LHCN-M2 (cell line): ENCODE measurements at regions not wholly inside any gene's neighbourhood (a gene's known extent, or its start where the extent isn't known, plus 50 kb on each side); places are given as distances from the start of the nearest gene placed in this dataset.
"Not testable (repeated sequence)": the region's sequence is repeated elsewhere in the genome, so short reads cannot be mapped to it uniquely, and the experiment has no call there.

Experiments used
- DNase-seq: peaks from one replicate; pipeline ENCODE4 v3.0.0-alpha.2; 2012; ENCODE audit warnings: low read depth

DNA sequence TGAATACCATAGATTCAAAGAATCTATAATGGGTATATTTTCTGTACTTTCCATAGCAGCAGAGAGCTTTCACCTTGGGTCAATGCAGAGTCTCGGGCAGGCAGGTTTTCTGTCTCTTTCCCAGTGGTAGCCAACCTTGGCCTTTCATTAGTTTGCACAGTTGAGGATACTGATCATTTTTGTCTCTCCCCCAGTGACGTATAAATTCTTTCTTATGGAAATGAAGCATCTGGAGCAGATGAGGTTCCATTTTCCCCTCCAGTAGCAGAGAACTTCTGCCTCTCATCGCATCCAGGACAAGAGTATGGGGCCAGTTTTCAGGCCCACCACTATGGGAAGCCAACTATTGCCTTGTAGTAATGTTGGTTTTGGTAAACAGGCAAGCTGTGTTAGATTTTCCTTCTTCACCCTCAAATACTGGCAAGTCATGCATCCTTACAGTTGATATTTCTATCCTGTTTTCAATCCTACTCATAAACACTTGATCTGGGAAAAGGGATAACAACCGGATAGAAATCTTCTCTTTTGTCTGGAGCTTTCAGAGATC lies 845.2 kb upstream of the CDH18 start:
- DNase-seq, result peak; percentile 5

DNA sequence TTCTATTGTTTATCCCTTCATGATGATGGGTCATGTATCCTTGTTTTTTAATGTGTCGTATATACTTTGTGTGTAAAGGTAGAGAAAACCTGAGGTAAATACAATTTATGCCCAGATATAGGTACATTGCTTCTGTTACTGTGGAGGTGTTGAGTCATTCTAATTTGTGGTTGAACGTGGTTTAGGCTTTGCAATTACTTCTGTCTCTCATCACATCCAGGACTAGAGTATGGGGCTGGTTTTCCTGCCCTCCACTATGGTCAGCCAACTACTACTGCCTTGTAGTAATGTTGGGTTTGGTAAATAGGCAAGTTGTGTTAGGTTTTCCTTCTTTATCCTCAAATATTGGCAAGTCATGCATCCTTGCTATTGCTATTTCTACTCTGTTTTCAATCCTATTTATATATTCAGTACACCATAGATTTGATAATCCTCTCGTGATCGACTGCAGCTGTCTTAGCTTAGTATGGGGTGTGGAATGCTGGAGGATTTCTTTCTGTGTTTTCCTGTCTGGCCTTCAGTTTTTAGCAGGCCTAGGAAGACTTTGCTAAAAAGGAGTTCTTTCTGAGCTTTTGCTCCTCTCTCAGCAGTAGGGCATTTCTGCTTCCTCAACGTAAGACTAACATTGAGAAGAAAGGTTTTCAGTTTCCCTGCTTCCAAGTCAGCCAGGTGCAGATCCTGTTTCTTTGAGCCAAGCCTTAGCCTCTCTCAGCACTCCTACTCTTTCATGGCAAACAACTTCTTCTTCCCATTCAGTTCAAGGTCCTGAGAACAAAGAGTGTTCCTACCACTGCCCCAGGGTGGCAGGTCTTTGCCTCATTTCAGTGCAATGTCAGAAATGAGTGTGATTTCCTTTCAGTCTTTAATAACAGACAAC lies 844.4 kb upstream of the CDH18 start:
- peak; percentile 31 for DNase-seq

DNA sequence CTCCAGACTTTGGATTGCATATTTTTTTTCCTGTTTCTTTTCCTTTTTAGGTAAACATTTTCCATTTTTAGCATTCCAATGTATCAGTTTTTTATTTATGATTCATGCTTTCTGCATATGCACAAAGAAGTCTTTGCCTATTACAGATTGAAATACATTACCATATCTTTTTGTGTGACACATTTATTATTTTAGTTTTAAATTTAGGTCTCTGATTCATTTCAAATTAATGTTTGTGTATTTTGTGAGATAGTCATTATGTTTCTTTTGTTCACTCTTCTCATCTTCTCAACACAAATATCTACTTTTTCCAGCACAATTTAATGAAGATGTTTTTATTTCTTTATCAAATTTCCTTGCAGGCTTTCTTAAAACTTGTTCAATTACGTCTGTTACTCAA lies 838.0 kb upstream of the CDH18 start:
- DNase-seq, result not testable (repeated sequence)

DNA sequence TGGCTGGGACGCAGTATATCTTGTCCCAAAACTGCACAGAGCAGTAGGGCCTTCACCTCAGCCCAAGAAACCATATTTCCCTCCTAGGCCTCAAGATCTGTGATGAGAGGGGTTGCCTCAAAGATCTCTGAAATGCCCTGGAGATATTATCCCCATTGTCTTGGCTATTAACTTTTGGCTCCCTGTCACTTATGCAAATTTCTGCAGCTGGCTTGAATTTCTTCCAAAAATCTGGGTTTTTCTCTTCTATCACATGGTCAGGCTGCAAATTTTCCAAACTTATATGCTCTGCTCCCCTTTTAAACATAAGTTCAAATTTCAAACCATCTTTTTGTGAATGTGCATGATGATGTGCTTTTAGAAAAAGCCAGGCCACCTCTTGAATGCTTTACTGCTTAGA lies 809.2 kb upstream of the CDH18 start:
- not testable (repeated sequence) for DNase-seq

DNA sequence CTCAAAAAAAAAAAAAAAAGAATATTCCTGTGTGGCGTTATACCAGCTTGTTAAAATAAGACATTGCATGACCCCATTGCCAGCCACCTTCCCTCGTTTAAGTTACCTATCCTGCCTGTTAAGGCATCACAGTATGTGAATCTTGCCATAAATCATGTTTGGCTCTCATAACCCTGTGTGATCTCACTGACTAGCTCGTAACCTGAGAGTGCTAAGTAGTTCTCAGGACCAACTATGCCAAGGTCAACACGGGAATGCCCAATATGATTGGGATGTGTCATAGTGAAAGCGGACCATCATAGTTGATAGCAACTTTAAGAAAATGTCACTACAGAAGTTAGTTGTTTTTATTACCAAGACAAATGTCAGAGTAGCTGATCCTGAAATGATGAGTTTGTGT lies 796.8 kb upstream of the CDH18 start:
- not testable (repeated sequence) for DNase-seq

DNA sequence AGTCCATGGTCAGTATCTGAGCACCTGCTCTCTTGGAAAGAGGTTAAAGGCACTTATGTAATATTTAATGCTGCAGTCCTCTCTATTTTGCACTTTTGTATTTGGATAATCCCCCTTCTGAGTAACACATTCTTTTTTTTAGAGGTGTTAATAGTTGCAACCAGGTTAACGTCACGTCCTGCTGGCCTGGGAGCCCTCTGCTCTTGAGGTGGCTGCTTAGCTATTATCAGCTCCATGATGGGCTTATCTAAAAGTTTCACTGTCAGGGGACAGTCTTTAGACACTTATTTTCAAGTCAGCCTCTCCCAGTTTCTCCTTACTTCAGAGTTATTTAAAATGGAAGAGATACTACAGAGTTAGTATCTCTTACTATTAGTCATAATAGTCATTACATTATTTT lies 795.5 kb upstream of the CDH18 start:
- not testable (repeated sequence) for DNase-seq

DNA sequence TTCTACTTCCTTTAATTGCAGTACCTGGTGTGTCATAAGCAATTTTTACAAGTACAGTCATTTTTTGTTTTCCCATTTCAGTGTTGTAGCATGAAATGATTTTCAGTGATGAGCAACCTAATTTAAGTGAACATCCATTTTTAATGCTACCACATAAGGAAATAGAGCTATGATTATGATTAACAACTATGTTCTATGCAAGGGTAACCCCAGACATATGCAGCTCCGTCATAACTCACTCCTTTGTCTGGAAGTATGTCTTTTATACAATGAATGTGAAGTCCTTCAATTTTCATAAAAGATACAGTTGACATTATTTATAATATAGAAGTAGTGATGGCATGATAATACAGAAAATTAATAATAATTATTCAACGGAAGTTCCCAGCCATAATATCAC lies 783.3 kb upstream of the CDH18 start:
- not testable (repeated sequence) for DNase-seq

DNA sequence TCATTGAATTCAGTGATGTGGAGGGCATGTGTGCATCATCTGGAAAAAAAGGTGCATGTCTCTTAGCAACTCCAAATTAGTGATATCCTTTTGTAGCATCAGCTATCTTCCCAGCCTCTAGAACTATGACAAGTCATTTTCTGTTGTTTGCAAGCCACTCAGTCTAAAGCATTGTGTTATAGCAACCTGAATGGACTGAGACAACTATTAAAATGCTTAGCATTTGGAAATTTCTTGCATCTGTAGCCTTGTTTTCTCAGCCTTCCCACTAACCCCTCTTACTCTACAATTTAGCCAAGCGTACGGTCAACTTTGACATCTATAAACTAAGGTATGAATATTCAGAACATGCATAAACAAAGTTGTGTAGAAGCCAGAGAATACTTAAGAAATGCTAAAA lies 777.1 kb upstream of the CDH18 start:
- not testable (repeated sequence) for DNase-seq

DNA sequence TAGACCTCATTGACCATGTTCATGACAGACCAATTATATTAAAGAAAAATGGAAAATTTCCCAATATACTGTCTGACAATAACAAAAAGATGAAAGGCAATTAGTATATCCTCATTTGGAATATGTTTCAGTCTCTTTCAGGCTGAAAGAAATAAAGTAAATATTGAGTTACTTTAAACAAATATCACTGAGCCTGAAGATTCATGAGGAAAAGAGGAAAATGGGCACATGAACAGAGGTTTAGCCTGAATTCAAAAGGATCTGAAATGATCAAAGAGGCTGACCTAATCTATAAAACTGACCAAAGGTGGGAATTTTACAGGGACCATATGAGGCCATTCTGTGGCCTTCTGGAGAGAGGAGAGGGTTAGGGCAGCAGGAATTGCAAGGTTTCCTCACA lies 771.5 kb upstream of the CDH18 start:
- DNase-seq, result not testable (repeated sequence)

DNA sequence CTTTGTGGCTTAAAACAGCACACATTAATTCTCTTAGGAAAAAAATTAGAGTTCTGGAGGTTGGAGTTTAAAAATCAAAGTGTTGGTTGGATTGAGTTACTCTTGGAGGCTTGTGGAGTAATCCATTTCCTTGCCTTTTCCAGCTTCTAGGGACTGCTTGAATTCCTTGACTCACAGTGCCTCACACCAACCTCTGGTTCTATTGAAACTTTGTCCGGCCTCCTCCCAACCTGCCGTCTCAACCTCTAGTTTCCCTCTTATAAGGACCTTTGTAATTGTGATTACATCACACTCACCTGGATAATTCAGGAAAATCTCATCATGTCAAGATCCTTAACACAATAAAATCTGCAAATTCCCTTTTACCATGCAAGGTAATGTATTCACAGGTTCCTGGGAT lies 764.2 kb upstream of the CDH18 start:
- not testable (repeated sequence) for DNase-seq

DNA sequence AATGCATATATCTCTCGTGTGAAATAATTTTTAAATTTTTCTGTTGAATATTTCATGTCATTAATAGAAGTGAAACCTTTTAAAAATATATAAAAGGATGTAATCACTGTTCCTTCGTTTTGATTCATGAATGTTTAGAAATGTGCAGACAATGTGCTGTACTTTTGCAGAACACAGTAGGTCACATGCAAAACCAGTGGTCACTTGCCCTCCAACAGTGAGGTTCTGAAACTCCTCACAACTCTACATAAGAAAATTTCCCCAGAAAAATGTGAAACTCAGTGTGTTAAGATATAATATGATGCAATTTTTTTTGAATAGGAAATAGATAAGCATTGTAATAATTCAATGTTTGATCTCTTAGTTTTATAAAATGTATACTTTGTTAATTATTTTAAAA lies 747.7 kb upstream of the CDH18 start:
- not testable (repeated sequence) for DNase-seq

DNA sequence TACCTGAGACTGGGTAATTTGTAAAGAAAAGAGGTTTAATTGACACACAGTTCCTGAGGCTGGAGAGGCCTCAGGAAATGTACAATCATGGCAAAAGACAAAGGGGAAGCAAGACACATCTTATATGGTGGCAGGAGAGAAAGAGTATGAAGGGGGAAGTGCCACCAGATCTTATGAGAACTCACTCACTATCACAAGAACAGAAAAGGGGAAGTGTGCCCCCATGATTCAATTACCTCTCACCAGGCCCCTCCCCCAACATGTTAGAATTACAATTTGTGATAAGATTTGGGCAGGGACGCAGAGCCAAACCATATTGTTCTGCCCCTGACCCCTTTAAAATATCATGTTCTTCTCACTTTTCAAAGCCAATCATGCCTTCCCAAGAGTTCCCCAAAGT lies 744.2 kb upstream of the CDH18 start:
- DNase-seq, result not testable (repeated sequence)

DNA sequence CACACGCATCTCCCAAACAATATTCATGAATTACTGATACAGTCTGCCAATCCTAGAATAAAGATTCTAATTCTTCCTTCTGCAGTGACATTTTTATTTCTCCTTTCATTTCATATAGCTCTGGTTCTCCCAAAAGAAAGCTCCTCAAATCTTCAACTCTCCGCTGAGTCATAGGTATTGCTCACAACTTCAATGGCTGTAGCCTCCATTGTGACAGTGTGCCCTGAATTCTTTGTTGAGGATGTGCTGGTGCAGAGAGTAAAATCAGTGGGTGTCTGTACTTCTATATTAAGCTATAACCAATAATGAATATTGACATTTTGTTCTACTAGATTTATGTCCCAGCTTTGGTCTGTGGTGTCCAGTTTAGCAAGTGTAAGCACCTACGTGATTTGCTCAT lies 733.3 kb upstream of the CDH18 start:
- DNase-seq, result not testable (repeated sequence)

DNA sequence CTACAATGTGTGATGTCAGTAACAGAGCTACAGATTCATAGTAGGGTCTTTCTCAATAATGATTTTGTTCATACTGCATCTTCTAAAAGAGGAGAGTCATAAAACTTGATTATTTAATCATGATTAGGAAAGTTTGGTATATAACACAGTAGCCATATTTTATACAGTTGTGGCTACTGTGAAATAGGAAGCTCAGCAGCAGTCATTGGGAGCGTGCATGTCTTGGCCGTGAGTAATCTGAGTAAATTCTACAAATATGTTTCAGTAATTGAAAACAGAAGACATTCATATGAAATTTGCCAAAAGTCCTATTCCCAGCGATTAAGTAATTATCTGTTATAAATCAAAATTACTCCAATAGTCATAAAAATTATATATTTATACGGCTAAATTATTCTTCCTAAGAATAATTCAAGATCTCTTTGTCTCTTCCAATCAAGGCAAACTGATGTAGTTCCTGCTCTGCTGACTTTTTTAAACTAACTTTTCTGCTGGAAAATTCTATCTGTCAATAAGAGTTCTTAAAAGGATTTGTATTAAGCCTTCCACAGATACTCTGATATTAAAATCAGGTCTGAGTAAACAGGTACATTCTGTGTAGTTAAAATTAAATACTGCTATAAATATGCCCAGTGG lies 723.6 kb upstream of the CDH18 start:
- DNase-seq, result not testable (repeated sequence)

DNA sequence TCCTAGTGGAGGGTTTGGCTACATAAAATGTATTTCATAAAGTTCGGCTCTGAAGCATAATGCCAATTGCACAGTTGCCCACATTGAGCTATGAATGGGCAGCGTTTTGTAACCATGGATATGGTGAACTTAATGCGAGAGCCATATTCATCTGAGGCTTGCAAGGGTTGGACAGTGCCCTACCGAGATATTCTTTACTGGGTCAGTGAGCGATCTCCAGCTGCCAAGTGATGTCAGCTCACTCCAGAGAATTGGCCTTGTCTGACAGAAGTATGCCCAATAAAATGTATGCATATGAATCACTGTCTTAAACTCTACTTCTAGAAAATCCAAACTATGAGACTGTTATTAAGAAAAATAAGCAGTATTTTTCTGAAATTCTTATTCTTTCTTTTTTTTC lies 719.6 kb upstream of the CDH18 start:
- not testable (repeated sequence) for DNase-seq

DNA sequence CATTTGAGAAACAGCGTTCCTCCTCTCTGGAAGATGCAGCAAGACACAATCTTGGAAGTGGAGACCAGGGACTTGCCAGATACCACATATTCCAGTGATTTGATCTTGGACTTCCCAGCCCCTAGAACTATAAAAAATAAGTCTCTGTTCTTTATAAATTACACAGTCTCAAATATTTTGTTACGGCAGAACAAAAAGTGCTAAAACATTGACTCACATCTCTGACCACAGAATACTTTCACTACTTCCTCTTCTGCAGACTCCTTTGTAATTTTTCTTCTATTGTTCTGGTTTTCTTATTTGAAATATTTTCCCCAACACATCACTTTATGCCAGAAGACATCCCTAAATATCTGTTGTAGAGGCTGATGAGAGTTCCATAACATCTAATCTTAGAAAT lies 706.1 kb upstream of the CDH18 start:
- no peak for DNase-seq

DNA sequence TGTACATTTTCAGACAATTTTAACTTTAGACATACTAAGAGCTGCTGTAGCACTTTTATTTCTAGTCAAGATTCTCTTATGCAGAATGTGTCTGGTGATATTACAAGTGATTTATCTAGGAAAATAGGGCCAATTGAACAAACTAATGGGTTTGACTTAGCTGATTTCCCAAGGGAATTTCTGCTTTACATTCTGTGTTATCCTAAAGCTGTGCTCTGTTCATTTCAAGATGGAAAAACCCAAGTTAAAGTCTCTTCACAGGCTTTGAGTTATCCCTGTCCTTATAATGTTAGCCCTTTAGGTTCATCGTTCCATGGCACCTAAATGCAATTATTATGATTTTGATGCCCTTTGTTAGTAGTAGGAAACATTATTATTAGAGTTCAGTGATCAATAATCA lies 704.9 kb upstream of the CDH18 start:
- DNase-seq, result no peak

DNA sequence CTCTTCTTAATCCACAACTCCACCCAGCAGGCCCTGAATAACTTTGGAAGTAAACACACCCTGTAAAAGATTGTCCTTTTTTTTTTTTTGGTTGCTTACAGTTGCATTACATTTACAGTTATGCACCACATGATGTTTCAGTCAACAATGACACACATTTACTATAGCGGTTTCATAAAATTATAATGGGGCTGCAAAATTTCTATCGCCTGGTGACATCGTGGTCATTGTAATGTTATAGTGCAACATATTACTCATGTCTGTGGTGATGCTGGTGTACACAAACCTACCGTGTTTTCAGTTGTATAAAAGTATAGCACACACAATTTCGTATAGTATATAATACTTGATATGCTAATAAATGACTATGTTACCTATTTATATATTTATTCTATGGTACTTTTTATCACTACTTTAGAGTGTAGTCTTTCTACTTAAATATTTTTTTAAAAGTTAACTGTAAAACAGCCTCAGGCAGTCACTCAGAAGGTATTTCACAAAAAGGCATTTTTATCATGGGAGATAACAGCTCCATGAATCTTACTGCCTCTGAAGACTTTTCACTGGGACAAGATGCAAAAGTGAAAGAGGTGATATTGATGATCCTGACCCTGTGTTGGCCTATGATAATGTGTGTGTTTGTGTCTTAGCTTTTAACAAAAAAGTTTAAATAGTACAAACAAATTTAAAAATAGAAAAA lies 695.4 kb upstream of the CDH18 start:
- DNase-seq, result no peak

DNA sequence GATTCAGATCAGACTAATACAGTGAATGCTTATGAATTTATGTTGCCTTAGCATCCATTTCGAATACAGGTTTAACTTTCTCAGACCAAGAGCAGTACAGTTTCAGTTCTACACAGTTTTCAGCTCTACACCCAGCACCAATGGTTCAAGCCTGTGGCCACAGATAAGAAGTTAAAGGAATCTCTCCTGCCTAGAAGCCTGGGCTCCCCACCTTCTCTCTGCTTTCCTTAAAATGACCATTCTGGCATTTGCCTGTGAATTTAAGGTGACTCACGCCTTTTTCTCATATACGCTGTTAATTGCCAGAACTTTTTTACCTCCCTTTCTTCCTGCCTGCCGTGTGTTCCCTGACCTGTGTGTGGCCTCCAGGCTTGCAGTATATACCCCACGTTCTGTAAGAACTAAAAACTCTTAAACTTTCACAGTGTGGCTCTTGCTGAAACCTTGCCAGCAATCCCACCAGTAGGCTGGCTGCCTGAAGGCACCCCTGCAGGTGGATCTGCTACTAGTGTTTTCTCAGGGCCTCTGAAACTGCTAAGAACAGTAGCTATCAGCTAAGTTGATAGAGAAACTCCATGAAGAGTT lies 692.8 kb upstream of the CDH18 start:
- no peak for DNase-seq

DNA sequence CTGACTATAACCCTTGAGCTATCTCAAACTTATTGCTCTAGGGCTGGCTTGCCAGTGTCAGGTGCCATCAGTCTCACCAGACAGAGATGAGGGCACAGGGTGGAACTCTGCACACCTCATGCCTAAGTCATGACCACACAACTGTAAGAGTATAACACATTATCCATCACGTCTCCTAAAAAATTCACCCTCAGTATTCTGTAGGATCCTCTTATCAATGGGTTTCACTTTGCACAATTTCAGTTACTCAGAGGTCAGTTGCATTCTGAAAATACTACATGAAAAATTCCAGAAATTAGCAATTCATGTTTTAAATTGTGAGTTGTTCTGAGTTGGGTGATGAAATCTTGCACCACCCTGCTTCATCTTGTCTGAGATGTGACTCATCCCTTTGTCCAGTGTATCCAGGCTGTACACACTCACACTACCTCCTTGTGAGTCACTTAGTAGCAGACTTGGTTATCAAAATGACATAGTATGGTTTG lies 690.9 kb upstream of the CDH18 start:
- peak; percentile 0 for DNase-seq

DNA sequence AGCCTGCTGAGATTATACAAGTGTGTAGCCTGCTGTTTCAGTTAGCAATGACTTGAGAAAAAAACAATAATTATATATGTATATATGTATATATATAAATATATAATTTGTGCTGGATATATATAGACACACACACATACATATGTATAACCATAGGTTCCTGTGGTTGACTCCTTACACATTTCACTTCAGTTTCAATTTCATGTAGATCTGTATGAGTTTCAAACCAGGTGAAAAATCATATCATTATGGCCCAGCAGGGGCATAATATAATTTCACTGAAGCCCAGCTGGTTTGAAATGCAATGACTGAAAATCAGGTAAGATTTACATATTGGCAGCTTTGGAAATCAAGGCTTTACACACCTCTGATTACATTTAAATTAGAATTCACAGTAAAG lies 690.4 kb upstream of the CDH18 start:
- DNase-seq, result no peak

DNA sequence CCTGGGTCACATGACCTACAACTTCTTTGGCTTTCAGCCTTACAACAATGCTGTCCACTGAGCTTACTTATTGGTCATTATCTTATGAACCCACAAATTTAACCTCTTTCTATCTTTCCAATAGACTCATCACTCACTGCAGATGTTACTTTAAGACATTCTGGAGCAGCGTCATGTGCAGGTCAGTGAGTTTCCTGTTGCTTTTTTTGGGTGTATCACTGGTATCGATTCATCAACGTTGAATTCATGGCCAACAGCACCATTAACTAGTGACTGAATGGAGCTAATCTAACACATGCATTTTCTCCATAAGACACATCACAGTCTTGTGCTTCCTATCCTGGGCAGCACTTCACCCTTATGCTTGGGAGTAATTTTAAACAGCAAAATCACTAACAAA lies 672.6 kb upstream of the CDH18 start:
- DNase-seq, result no peak
